B cell (primary cell): ENCODE measurements at regions not wholly inside any gene's neighbourhood (a gene's known extent, or its start where the extent isn't known, plus 50 kb on each side); places are given as distances from the start of the nearest gene placed in this dataset.

Experiments
- ATAC-seq: fragments of 200-7000 bp; cut with Tn5 transposase; one replicate; pipeline ENCODE4 v1.10.0; 2021; ENCODE audit warnings: low read depth, mild to moderate bottlenecking, moderate number of reproducible peaks, moderate library complexity
- CTCF ChIA-PET: fragments of 350-600 bp; sonication (Branson Sonifier 250); formaldehyde crosslinking; loops from one replicate; lab custom pipeline; 2021; ENCODE audit warnings: antibody characterized with exemption, inconsistent platforms; lab: Charles Lee
- POLR2A ChIA-PET: fragments of 350-600 bp; sonication (Branson Sonifier 250); formaldehyde crosslinking; loops from one replicate; lab custom pipeline; 2021; ENCODE audit warnings: antibody characterized with exemption; lab: Charles Lee
- DNase-seq: peaks from one replicate; pipeline ENCODE4 v3.0.0; 2013
- H2AFZ ChIP-seq: 2 replicates; pipeline ENCODE4 v1.6.1; 2012; ENCODE audit warnings: mild to moderate bottlenecking, low read depth, low read length; ENCODE audit not compliant: insufficient read depth, poor library complexity, severe bottlenecking
- H3K27ac ChIP-seq, 2 donors: 1 replicate in 1 of 2; 2 replicates in 1 of 2; pipeline ENCODE4 v1.5.1; 2012 to 2013; ENCODE audit warnings: low read length in 2 of 2, mild to moderate bottlenecking in 2 of 2, moderate library complexity in 1 of 2
- H3K27me3 ChIP-seq, 4 experiments: fragments of 200-600 bp in 1 of 4; sonication (generic) in 1 of 4; replicated peaks in 1 of 4; 1 replicate in 2 of 4; 2 replicates in 2 of 4; pipeline versions ENCODE4 v1.6.1 to v1.7.0; 2013 to 2016; ENCODE audit warnings: low read length in 3 of 4, mild to moderate bottlenecking in 2 of 4, mixed read lengths in 1 of 4, moderate library complexity in 1 of 4; ENCODE audit not compliant: insufficient read depth in 4 of 4, control insufficient read depth in 3 of 4; ENCODE audit errors: control extremely low read depth in 1 of 4
- H3K36me3 ChIP-seq, 2 experiments: replicated peaks in 1 of 2; 1 replicate in 1 of 2; 2 replicates in 1 of 2; pipeline versions ENCODE4 v1.6.1 to v1.7.1; 2013; ENCODE audit warnings: low read length in 1 of 2; ENCODE audit not compliant: insufficient read depth in 2 of 2, control insufficient read depth in 1 of 2; ENCODE audit errors: control extremely low read depth in 1 of 2, extremely low read depth in 1 of 2
- H3K4me1 ChIP-seq, 2 donors: fragments of 200-600 bp in 1 of 2; sonication (generic) in 1 of 2; 1 replicate in 1 of 2; 2 replicates in 1 of 2; pipeline versions ENCODE4 v1.5.1 to v1.6.1; 2013 to 2017; ENCODE audit warnings: low read length in 2 of 2; ENCODE audit not compliant: control insufficient read depth in 2 of 2, insufficient read depth in 2 of 2
- H3K4me2 ChIP-seq: replicated peaks from 2 replicates; pipeline ENCODE3; 2012; ENCODE audit warnings: mild to moderate bottlenecking, low read depth, low read length; ENCODE audit not compliant: poor library complexity, severe bottlenecking
- H3K4me3 ChIP-seq, 5 experiments: fragments of 200-600 bp in 1 of 5; sonication (generic) in 1 of 5; 1 replicate in 3 of 5; 2 replicates in 2 of 5; pipeline versions ENCODE4 v1.5.1 to v1.7.0; 2011 to 2016; ENCODE audit warnings: low read length in 4 of 5, mild to moderate bottlenecking in 4 of 5, low read depth in 2 of 5, control low read depth in 1 of 5, moderate library complexity in 1 of 5; ENCODE audit not compliant: insufficient read depth in 1 of 5; ENCODE audit errors: control extremely low read depth in 1 of 5, extremely low read depth in 1 of 5
- H3K79me2 ChIP-seq: fragments of 200-600 bp; sonication (generic); one replicate; pipeline ENCODE4 v1.6.0; 2016; ENCODE audit warnings: low read length; ENCODE audit not compliant: control insufficient read depth, insufficient read depth
- H3K9ac ChIP-seq: fragments of 200-600 bp; sonication (generic); 2 replicates; pipeline ENCODE4 v1.6.1; 2017; ENCODE audit warnings: mild to moderate bottlenecking, low read length, moderate library complexity
- H3K9me3 ChIP-seq, 3 donors: one replicate each; pipeline versions ENCODE4 v1.6.1 to v1.7.1; 2013; ENCODE audit warnings: low read length in 2 of 3; ENCODE audit not compliant: control insufficient read depth in 2 of 3, insufficient read depth in 1 of 3; ENCODE audit errors: control extremely low read depth in 1 of 3
- H4K20me1 ChIP-seq: 2 replicates; pipeline ENCODE4 v1.6.0; 2012; ENCODE audit warnings: mild to moderate bottlenecking, low read length; ENCODE audit not compliant: insufficient read depth, control insufficient read depth, poor library complexity, severe bottlenecking
- H3K27ac Mint-ChIP-seq: one replicate; pipeline ENCODE4 v1.8.0; 2021; ENCODE audit warnings: mixed read lengths
- H3K27me3 Mint-ChIP-seq: one replicate; pipeline ENCODE4 v1.8.0; 2021; ENCODE audit warnings: mixed read lengths
- H3K4me1 Mint-ChIP-seq: one replicate; pipeline ENCODE4 v1.8.0; 2021; ENCODE audit warnings: mixed read lengths
- H3K4me3 Mint-ChIP-seq: one replicate; pipeline ENCODE4 v1.8.0; 2021; ENCODE audit warnings: mixed read lengths
- H3K9me3 Mint-ChIP-seq: one replicate; pipeline ENCODE4 v1.8.0; 2022; ENCODE audit warnings: mixed read lengths; ENCODE audit not compliant: insufficient read depth
- EZH2 ChIP-seq: IDR thresholded peaks from 2 replicates; pipeline ENCODE4 v1.6.1; 2012; ENCODE audit warnings: borderline replicate concordance, low read depth, mild to moderate bottlenecking, moderate library complexity, low read length; ENCODE audit not compliant: insufficient read depth, poor library complexity, severe bottlenecking
- WGBS: methylation state at CpG from one replicate; pipeline ENCODE4 v1.1.5; 2013; ENCODE audit warnings: missing lambda C conversion rate; ENCODE audit not compliant: insufficient coverage; 5-methylcytosine and 5-hydroxymethylcytosine counted together
- intact Hi-C: fragments of 100-400 bp; cut with micrococcal nuclease; formaldehyde crosslinking; loops from one replicate; pipeline ENCODE4 v1.10.0; 2022
- TF ChIP-seq, protein P1 (sequence below): fragments of 200-600 bp; IDR thresholded peaks from one replicate; pipeline ENCODE4 v1.8.0; 2022; ENCODE audit warnings: antibody characterized with exemption, mild to moderate bottlenecking

DNA sequence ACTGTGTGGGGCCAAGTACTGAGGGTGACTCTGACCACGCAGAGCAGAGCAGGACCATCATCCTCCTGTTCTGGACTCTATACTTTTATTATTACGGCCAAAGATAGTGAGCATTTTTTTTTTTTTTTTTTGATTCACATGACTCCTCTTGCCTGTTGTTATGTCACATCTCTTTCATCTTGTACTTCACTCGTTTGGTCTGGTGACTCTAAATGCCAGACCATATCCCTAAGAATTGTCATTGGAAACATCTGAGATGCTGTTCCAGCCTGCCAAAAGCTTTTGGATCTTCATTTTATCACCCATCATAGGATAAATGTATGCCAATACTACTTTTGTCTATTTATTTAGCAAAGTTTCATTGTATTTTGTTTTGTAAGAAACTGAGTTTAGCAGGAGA is 168.2 kb upstream of the RAI14 start:
- no peaks in the 10 kb centered on the region for H3K4me1 Mint-ChIP-seq
- intact Hi-C loops: loop anchor here (5.0 kb wide), 2 partner anchors 34 to 714 kb away; no protein-coding TSS in a partner anchor
- Histone ChIP-seq H2AFZ (no peak overlapping the region), H3K9me3 (no peaks in the 10 kb centered on the region), H3K27ac (no peak overlapping the region), H3K27me3 (peaks cover 0 to 4% (median 0%) of the 10 kb centered on the region in 4 experiments), H3K4me3 (no peak overlapping the region), H3K36me3 (no peaks in the 10 kb centered on the region), H3K79me2 (no peaks in the 10 kb centered on the region), H3K4me2 (no peak overlapping the region), H4K20me1 (no peaks in the 10 kb centered on the region), H3K9ac (no peak overlapping the region), H3K4me1 (no peaks in the 10 kb centered on the region)
- ChIA-PET CTCF (interaction anchor here (1.1 to 6.7 kb wide), 5 partner anchors 12 to 1438 kb away, joined by 5 to 53 read pairs (median 21); no protein-coding TSS in a partner anchor), POLR2A (interaction anchor here (0.7 kb wide), 1 partner anchor 34 kb away, joined by 4 read pairs; no protein-coding TSS in a partner anchor)
- H3K4me3 Mint-ChIP-seq: no peak overlapping the region
- DNase-seq (no peak), ATAC-seq (no peak)
- H3K9me3 Mint-ChIP-seq: no peaks in the 10 kb centered on the region
- H3K27me3 Mint-ChIP-seq: no peaks in the 10 kb centered on the region
- WGBS: 100% methylated on average over 1 of the region's 3 CpGs
- TF ChIP-seq EZH2: no peak
- TF ChIP-seq, protein P1, sequence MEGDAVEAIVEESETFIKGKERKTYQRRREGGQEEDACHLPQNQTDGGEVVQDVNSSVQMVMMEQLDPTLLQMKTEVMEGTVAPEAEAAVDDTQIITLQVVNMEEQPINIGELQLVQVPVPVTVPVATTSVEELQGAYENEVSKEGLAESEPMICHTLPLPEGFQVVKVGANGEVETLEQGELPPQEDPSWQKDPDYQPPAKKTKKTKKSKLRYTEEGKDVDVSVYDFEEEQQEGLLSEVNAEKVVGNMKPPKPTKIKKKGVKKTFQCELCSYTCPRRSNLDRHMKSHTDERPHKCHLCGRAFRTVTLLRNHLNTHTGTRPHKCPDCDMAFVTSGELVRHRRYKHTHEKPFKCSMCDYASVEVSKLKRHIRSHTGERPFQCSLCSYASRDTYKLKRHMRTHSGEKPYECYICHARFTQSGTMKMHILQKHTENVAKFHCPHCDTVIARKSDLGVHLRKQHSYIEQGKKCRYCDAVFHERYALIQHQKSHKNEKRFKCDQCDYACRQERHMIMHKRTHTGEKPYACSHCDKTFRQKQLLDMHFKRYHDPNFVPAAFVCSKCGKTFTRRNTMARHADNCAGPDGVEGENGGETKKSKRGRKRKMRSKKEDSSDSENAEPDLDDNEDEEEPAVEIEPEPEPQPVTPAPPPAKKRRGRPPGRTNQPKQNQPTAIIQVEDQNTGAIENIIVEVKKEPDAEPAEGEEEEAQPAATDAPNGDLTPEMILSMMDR: no peak
- no peak overlapping the region for H3K27ac Mint-ChIP-seq

DNA sequence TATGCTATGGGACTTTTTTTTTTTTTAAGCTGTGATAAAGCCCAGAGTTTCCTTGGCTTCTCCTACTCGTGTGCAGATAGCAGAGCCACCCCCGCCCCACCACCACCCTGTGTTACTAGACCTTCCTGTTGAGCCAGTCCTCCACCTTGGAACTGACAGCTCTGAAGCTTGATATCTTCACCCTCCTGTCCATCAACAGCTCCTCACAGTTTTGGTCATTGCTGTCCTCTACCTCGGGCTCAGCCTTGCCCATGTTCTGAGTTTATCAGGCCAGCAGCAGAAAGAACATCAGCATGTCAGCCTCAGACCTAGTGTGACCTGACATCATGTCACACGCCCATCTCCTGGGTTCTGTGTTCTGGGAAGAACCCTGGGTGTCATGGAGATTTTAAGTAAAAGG is 167.1 kb upstream of the RAI14 start:
- no peak overlapping the region for H2AFZ ChIP-seq
- DNase-seq (no peak), ATAC-seq (no peak)
- peaks cover 0 to 4% (median 0%) of the 10 kb centered on the region in 4 experiments for H3K27me3 ChIP-seq
- intact Hi-C loops: loop anchor here (5.0 kb wide), 2 partner anchors 33 to 713 kb away; no protein-coding TSS in a partner anchor
- H3K4me1 ChIP-seq: no peaks in the 10 kb centered on the region
- no peak overlapping the region for H3K27ac Mint-ChIP-seq
- H3K9me3 ChIP-seq: no peaks in the 10 kb centered on the region
- TF ChIP-seq, protein P1: no peak
- TF ChIP-seq EZH2: no peak
- H4K20me1 ChIP-seq: no peaks in the 10 kb centered on the region
- H3K9ac ChIP-seq: no peak overlapping the region
- H3K27me3 Mint-ChIP-seq: no peaks in the 10 kb centered on the region
- no peaks in the 10 kb centered on the region for H3K36me3 ChIP-seq
- no peak overlapping the region for H3K4me2 ChIP-seq
- CTCF ChIA-PET: interaction anchor here (0.6 to 6.7 kb wide), 6 partner anchors 11 to 1437 kb away, joined by 3 to 53 read pairs (median 8); no protein-coding TSS in a partner anchor
- no peaks in the 10 kb centered on the region for H3K79me2 ChIP-seq
- WGBS: 77% methylated on average over 2 of the region's 4 CpGs
- peaks cover 3% of the 10 kb centered on the region for H3K9me3 Mint-ChIP-seq
- no peak overlapping the region for H3K27ac ChIP-seq
- POLR2A ChIA-PET: no interaction called here
- H3K4me3 Mint-ChIP-seq: no peak overlapping the region
- H3K4me3 ChIP-seq: no peak overlapping the region
- no peaks in the 10 kb centered on the region for H3K4me1 Mint-ChIP-seq
